Neutrophil (primary cell): ENCODE measurements at regions not wholly inside any gene's neighbourhood (a gene's known extent, or its start where the extent isn't known, plus 50 kb on each side); places are given as distances from the start of the nearest gene placed in this dataset.

Experiments used
- H3K27ac ChIP-seq: fragments of 200-600 bp; sonication (generic); 2 replicates; pipeline ENCODE4 v1.5.1; 2016; ENCODE audit warnings: mild to moderate bottlenecking, moderate library complexity
- H3K27me3 ChIP-seq: fragments of 200-600 bp; sonication (generic); 2 replicates; pipeline ENCODE4 v1.6.0; 2016; ENCODE audit warnings: mild to moderate bottlenecking
- H3K36me3 ChIP-seq: fragments of 200-600 bp; sonication (generic); 2 replicates; pipeline ENCODE4 v1.5.1; 2017
- H3K4me1 ChIP-seq, 2 experiments: fragments of 200-600 bp in 1 of 2; sonication (generic) in 1 of 2; 1 replicate in 1 of 2; 2 replicates in 1 of 2; pipeline versions ENCODE4 v1.5.1 to v1.6.1; 2013 to 2016; ENCODE audit warnings: low read depth in 1 of 2, low read length in 1 of 2, mild to moderate bottlenecking in 1 of 2, moderate library complexity in 1 of 2; ENCODE audit not compliant: control insufficient read depth in 1 of 2, insufficient read depth in 1 of 2
- H3K4me3 ChIP-seq, 2 experiments: fragments of 200-600 bp in 1 of 2; sonication (generic) in 1 of 2; 1 replicate in 1 of 2; 2 replicates in 1 of 2; pipeline ENCODE4 v1.5.1; 2013 to 2016; ENCODE audit warnings: low read depth in 1 of 2, low read length in 1 of 2, mild to moderate bottlenecking in 1 of 2, moderate library complexity in 1 of 2
- H3K9me3 ChIP-seq: fragments of 200-600 bp; sonication (generic); 2 replicates; pipeline ENCODE4 v1.5.1; 2016
- TF ChIP-seq, protein P1 (sequence below): fragments of 200-600 bp; sonication (generic); IDR thresholded peaks from 2 replicates; pipeline ENCODE4 v1.5.1; 2016; ENCODE audit warnings: antibody characterized with exemption

DNA sequence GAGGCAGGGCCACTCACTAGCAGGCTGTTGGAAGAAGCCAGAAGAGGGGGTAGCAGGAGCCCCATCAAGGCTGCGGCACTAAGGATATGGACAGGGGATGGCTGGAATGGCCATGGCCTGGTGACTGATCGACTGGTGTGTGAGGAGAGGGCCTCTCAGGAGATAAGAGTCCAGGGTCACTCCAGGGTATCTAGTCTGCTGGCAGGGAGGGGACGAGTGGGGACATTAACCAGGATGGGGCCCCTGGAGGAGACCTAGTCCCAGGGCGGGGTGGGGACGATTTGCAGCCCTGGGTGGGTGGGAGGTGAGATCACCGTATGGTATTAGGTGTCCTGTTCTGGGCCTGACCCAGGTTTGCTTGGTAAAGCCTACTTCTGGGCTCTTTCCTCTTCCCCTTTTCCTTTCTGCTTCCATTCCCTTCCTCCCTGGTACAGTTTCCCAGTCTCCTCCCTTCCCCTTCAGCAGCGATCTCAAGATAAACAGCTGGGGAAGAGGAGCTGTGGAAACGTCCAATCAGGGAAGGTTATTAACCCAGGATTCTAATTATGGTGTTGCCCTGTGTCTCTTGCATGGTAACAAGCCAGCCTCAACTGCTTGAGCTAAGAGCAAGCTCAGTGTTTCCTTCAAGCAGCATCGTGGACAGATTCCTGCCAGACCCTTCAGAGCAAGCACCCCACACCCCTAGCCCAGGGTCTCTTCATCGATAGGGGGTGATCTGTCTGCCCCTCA, 233.2 kb downstream of the RPS24 start:
- TF ChIP-seq, protein P1, sequence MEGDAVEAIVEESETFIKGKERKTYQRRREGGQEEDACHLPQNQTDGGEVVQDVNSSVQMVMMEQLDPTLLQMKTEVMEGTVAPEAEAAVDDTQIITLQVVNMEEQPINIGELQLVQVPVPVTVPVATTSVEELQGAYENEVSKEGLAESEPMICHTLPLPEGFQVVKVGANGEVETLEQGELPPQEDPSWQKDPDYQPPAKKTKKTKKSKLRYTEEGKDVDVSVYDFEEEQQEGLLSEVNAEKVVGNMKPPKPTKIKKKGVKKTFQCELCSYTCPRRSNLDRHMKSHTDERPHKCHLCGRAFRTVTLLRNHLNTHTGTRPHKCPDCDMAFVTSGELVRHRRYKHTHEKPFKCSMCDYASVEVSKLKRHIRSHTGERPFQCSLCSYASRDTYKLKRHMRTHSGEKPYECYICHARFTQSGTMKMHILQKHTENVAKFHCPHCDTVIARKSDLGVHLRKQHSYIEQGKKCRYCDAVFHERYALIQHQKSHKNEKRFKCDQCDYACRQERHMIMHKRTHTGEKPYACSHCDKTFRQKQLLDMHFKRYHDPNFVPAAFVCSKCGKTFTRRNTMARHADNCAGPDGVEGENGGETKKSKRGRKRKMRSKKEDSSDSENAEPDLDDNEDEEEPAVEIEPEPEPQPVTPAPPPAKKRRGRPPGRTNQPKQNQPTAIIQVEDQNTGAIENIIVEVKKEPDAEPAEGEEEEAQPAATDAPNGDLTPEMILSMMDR, result no peak
- no peaks in the 10 kb centered on the region for H3K27me3 ChIP-seq
- H3K4me1 ChIP-seq, result no peaks in the 10 kb centered on the region
- H3K9me3 ChIP-seq, result no peaks in the 10 kb centered on the region
- no peak overlapping the region for H3K27ac ChIP-seq
- no peaks in the 10 kb centered on the region for H3K36me3 ChIP-seq
- H3K4me3 ChIP-seq, result no peak overlapping the region

DNA sequence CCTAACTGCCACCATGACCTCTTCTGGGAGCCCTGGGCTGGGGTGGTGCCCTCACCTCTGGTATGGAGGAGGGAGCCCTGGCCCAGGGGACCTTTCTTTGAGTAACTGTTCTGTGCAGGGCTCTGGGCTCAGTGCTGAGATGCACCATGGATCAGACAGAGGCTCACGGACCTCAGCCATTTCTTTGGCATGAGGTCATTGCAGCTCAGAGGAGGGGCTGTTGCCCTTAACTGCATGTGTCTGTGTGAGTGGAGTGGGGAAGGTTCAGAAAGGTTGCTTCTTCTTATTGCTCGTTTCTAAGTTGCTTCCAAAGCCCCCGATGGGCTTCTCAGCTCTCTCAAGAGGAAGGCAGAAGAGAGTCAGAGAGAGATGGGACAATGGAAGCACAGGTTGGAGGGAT, 233.9 kb downstream of the RPS24 start:
- H3K27me3 ChIP-seq, result no peaks in the 10 kb centered on the region
- H3K36me3 ChIP-seq, result no peaks in the 10 kb centered on the region
- H3K27ac ChIP-seq, result no peak overlapping the region
- TF ChIP-seq, protein P1, result no peak
- H3K4me3 ChIP-seq, result no peak overlapping the region
- no peaks in the 10 kb centered on the region for H3K9me3 ChIP-seq
- no peaks in the 10 kb centered on the region for H3K4me1 ChIP-seq

DNA sequence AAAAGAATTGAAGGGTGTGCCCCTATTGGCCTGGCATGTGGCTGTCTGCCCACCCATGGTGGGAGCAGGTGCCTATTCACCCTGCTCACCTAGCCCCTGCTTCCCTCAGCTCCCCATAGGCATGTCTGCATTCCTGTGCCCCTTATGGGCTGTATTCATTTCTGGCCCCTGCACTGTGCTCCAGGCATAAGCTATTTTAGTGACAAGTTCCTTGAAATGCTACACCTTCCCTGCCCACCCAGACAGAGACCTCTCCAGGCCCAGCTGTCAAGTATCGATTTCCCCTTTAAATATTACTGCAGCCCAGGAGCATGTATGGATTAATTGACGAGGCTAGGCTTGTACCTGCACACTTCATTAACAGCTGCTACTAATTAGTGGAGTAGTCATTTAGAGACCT, 235.4 kb downstream of the RPS24 start:
- H3K4me3 ChIP-seq, result no peak overlapping the region
- TF ChIP-seq, protein P1, result no peak
- no peaks in the 10 kb centered on the region for H3K4me1 ChIP-seq
- H3K36me3 ChIP-seq, result no peaks in the 10 kb centered on the region
- no peaks in the 10 kb centered on the region for H3K9me3 ChIP-seq
- H3K27ac ChIP-seq, result no peak overlapping the region
- H3K27me3 ChIP-seq, result no peaks in the 10 kb centered on the region

DNA sequence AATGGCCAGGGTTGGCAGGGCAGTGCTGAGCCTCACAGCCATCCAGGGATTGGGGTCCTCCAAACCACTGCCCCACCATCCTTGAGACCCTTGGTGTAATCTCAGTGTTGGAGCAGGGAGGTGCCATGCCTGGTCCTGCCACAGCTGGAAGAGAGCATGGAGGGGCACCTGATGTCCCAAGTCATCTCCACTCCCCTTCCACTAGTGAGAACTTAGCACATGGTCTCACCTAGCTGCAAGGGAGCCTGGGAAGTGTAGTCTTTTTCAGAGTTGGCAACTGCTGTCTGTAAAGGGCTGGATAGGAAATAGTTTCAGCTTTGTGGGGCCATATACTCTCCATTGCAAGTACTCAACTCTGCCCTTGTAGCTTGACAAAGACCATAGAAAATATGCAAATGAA, 238.7 kb downstream of the RPS24 start:
- TF ChIP-seq, protein P1, result no peak
- Histone ChIP-seq H3K27ac (no peak overlapping the region), H3K4me1 (peaks cover 0 to 4% of the 10 kb centered on the region in 2 experiments), H3K4me3 (no peak overlapping the region), H3K36me3 (no peaks in the 10 kb centered on the region), H3K27me3 (no peaks in the 10 kb centered on the region), H3K9me3 (no peaks in the 10 kb centered on the region)

- TF ChIP-seq, protein P1, result no peak
- H3K9me3 ChIP-seq, result no peaks in the 10 kb centered on the region
- H3K4me3 ChIP-seq, result no peak overlapping the region
- no peak overlapping the region for H3K27ac ChIP-seq
- H3K27me3 ChIP-seq, result no peaks in the 10 kb centered on the region
- no peaks in the 10 kb centered on the region for H3K36me3 ChIP-seq
- peaks cover 0 to 4% of the 10 kb centered on the region in 2 experiments for H3K4me1 ChIP-seq
Observed at GRCh38 chr10:78274491-78274890, 240.8 kb downstream of the RPS24 start.
